Vagina (tissue), 2 donors: ENCODE measurements at regions not wholly inside any gene's neighbourhood (a gene's known extent, or its start where the extent isn't known, plus 50 kb on each side); places are given as distances from the start of the nearest gene placed in this dataset.

ENCODE experiments used
- DNase-seq, 2 donors: peaks; one replicate each; pipeline ENCODE4 v3.0.0-alpha.2; 2017; ENCODE audit errors: extremely low spot score in 2 of 2
- H3K27ac ChIP-seq: fragments of 200-600 bp; sonication (generic); one replicate; pipeline ENCODE4 v1.5.1; 2019
- H3K27me3 ChIP-seq: fragments of 200-600 bp; sonication (generic); one replicate; pipeline ENCODE4 v1.5.1; 2019
- H3K36me3 ChIP-seq, 2 donors: fragments of 200-600 bp; sonication (generic); one replicate each; pipeline ENCODE4 v1.5.1; 2017 to 2019
- H3K4me1 ChIP-seq: fragments of 200-600 bp; sonication (generic); one replicate; pipeline ENCODE4 v1.5.1; 2019
- H3K4me3 ChIP-seq, 2 donors: fragments of 200-600 bp; sonication (generic); 1 replicate in 1 of 2; 2 replicates in 1 of 2; pipeline ENCODE4 v1.5.1; 2016 to 2019
- H3K9me3 ChIP-seq: fragments of 200-600 bp; sonication (generic); one replicate; pipeline ENCODE4 v1.5.1; 2019
- CTCF ChIP-seq, 3 experiments: fragments of 450-650 bp in 2 of 3; fragments of 200-600 bp in 1 of 3; sonication (generic) in 1 of 3; IDR thresholded peaks; one replicate each; pipeline ENCODE4 v1.5.1; 2017 to 2019; ENCODE audit warnings: antibody characterized with exemption in 3 of 3, mild to moderate bottlenecking in 2 of 3, moderate library complexity in 2 of 3
- POLR2A ChIP-seq, 2 donors: fragments of 450-650 bp; IDR thresholded peaks; one replicate each; pipeline ENCODE4 v1.6.1; 2017; ENCODE audit warnings: antibody characterized with exemption in 2 of 2, mild to moderate bottlenecking in 2 of 2, moderate library complexity in 2 of 2
- POLR2AphosphoS5 ChIP-seq, 2 donors: sonication (generic); formaldehyde crosslinking; IDR thresholded peaks; one replicate each; pipeline ENCODE4 v1.9.0; 2017; ENCODE audit warnings: antibody characterized with exemption in 2 of 2, mild to moderate bottlenecking in 2 of 2, low read depth in 1 of 2; ENCODE audit not compliant: insufficient read depth in 1 of 2
- intact Hi-C: fragments of 100-400 bp; cut with DNase I; formaldehyde crosslinking; loops from one replicate; pipeline ENCODE4 v1.15.1; 2023

DNA sequence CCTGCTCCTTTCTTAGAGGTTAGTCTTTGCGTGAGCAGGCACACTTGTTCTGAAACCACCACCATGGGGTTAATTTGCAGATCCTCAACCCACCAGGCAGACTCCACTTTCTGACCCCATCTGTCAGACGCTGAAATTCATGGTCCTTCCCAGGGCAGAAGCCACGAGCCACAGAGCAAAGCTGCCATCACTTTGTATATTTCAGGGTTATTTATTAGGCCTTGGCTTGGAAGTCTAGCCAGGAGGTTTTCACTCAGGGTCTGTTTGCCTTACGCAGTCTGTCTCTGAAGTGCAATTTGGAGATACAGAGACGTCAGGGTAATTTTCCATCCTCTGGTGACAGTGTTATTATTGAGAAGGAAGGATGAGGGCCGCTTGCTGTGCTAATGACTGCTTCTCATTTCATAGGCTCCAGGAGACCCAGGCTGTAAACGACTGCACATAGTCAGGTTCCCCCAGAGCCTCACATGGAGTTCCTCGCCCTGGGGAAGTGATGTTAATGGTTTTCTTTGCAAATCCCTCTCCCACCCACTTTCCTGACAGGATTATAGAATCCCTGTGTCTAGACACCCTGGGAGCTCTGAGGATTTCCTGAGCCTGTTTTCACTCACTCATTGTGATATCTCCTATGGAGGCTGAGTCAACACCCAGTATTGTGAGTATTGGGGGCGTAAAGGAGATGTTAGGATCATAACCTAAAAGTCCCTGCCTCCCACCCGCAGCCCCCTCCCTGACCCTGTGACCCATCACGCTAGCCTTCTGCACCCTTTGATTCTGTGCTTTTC, 269.0 kb downstream of the ABCC12 start:
- Histone ChIP-seq H3K4me3 (no peak overlapping the region), H3K9me3 (no peaks in the 10 kb centered on the region), H3K27ac (no peak overlapping the region), H3K27me3 (no peaks in the 10 kb centered on the region), H3K4me1 (no peaks in the 10 kb centered on the region), H3K36me3 (no peaks in the 10 kb centered on the region)
- intact Hi-C loops = no loop called here
- TF ChIP-seq POLR2A (IDR thresholded peaks at IDR 0.05) (no peak), CTCF (IDR thresholded peaks at IDR 0.05) (no peak), POLR2AphosphoS5 (IDR thresholded peaks at IDR 0.05; ENCODE audit: insufficient read depth in 1 of 2, low read depth in 1 of 2) (no peak)
- no peak for DNase-seq

DNA sequence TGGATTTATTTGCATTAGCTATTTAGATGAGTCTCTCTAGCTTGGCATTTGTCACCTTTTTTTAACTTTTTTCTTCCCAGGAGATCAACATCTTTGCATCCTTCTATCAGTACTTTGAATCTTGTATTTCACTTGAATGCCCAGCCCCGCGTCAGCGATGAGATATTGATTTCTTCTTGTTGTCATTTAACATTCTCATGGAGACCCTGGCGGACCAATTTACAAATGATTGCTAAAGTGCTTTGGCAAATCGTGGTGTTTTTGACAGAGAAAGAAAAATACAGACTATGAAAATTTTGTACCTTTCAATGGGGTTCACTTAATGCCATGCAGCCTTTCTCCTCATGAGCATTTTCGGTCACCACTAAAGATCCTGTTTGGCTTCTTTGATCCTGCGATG, 269.7 kb downstream of the ABCC12 start:
- Histone ChIP-seq H3K36me3 (no peaks in the 10 kb centered on the region), H3K4me3 (no peak overlapping the region), H3K27ac (no peak overlapping the region), H3K4me1 (no peaks in the 10 kb centered on the region), H3K27me3 (no peaks in the 10 kb centered on the region), H3K9me3 (no peaks in the 10 kb centered on the region)
- TF ChIP-seq POLR2AphosphoS5 (IDR thresholded peaks at IDR 0.05; ENCODE audit: insufficient read depth in 1 of 2, low read depth in 1 of 2) (no peak), CTCF (IDR thresholded peaks at IDR 0.05) (no peak), POLR2A (IDR thresholded peaks at IDR 0.05) (no peak)
- intact Hi-C loops = no loop called here
- DNase-seq = no peak

DNA sequence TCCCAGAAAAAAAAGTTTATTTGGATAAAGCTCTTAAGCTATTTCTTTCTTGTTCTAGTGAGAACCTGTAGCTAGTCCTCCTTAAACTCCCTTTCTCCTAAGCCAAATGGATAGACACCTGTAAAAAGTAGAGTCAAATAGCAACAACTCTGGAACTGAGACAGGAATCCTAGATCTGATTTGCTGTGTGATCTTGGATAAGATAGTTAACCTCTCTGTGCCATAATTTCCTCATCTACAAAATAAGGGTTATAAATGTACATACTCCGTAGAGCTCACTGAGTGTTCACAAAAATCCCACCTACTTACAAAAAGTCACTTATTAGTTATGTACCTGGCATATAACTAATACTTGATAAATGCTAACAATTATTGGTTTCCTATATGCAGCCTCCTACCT, 270.3 kb downstream of the ABCC12 start:
- intact Hi-C loops = no loop called here
- H3K27ac ChIP-seq = no peak overlapping the region
- no peaks in the 10 kb centered on the region for H3K4me1 ChIP-seq
- TF ChIP-seq CTCF (IDR thresholded peaks at IDR 0.05) (no peak), POLR2AphosphoS5 (IDR thresholded peaks at IDR 0.05; ENCODE audit: insufficient read depth in 1 of 2, low read depth in 1 of 2) (no peak), POLR2A (IDR thresholded peaks at IDR 0.05) (no peak)
- H3K9me3 ChIP-seq = no peaks in the 10 kb centered on the region
- no peak for DNase-seq
- no peak overlapping the region for H3K4me3 ChIP-seq
- H3K36me3 ChIP-seq = no peaks in the 10 kb centered on the region
- H3K27me3 ChIP-seq = no peaks in the 10 kb centered on the region

GRCh38 chr16:47884116-47884725, 271.6 kb downstream of the ABCC12 start:
- H3K27ac ChIP-seq = no peak overlapping the region
- TF ChIP-seq POLR2AphosphoS5 (IDR thresholded peaks at IDR 0.05; ENCODE audit: insufficient read depth in 1 of 2, low read depth in 1 of 2) = no peak
- TF ChIP-seq POLR2A (IDR thresholded peaks at IDR 0.05) = no peak
- TF ChIP-seq CTCF (IDR thresholded peaks at IDR 0.05) = no peak
- no peaks in the 10 kb centered on the region for H3K27me3 ChIP-seq
- no peak for DNase-seq
- no peaks in the 10 kb centered on the region for H3K4me1 ChIP-seq
- intact Hi-C loops = no loop called here
- no peak overlapping the region for H3K4me3 ChIP-seq
- H3K9me3 ChIP-seq = no peaks in the 10 kb centered on the region
- H3K36me3 ChIP-seq = no peaks in the 10 kb centered on the region

DNA sequence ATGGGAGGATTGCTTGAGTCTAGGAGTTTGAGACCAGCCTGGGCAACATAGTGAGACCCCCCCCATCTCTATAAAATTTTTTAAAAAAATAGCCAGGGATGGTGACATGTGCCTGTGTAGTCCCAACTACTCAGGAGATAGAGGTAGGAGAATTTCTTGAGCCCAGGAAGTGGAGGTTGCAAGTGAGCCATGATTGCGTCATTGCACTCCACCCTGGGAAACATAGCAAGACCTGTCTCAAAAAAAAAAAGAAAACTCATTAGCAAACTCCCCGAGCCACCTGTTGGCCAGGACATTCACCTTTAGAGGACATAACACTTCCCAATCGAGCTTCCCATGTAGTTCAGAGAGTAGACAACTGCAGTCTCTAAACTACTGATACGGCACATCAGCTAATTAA, 274.2 kb downstream of the ABCC12 start:
- DNase-seq = no peak
- TF ChIP-seq POLR2AphosphoS5 (IDR thresholded peaks at IDR 0.05; ENCODE audit: insufficient read depth in 1 of 2, low read depth in 1 of 2) (no peak), POLR2A (IDR thresholded peaks at IDR 0.05) (no peak), CTCF (IDR thresholded peaks at IDR 0.05) (no peak)
- Histone ChIP-seq H3K27me3 (no peaks in the 10 kb centered on the region), H3K36me3 (no peaks in the 10 kb centered on the region), H3K4me1 (no peaks in the 10 kb centered on the region), H3K4me3 (no peak overlapping the region), H3K9me3 (no peaks in the 10 kb centered on the region), H3K27ac (no peak overlapping the region)
- intact Hi-C loops = no loop called here
